Astrocyte (in vitro differentiated cells and primary cell): ENCODE measurements at regions not wholly inside any gene's neighbourhood (a gene's known extent, or its start where the extent isn't known, plus 50 kb on each side); places are given as distances from the start of the nearest gene placed in this dataset.

Experiments
- DNase-seq: peaks from one replicate; pipeline ENCODE4 v3.0.0-alpha.2; 2010; ENCODE audit warnings: low read depth
- FAIRE-seq: peaks from 2 replicates; lab custom pipeline; 2011; peaks lifted over from hg19 to GRCh38; lab: Jason Lieb, UNC
- H2AFZ ChIP-seq: 2 replicates; pipeline ENCODE4 v1.6.0; 2012; ENCODE audit warnings: low read depth, low read length, inconsistent platforms
- H3K27ac ChIP-seq: 2 replicates; pipeline ENCODE4 v1.5.1; 2011; ENCODE audit warnings: low read depth, low read length, inconsistent platforms
- H3K27me3 ChIP-seq: 2 replicates; pipeline ENCODE4 v1.6.0; 2011; ENCODE audit warnings: low read length, inconsistent platforms; ENCODE audit not compliant: insufficient read depth
- H3K36me3 ChIP-seq: 2 replicates; pipeline ENCODE4 v1.5.1; 2011; ENCODE audit warnings: low read length, inconsistent platforms; ENCODE audit not compliant: insufficient read depth
- H3K4me1 ChIP-seq: 2 replicates; pipeline ENCODE4 v1.5.1; 2011; ENCODE audit warnings: low read length, inconsistent platforms; ENCODE audit not compliant: insufficient read depth
- H3K4me2 ChIP-seq: 2 replicates; pipeline ENCODE4 v1.6.0; 2012; ENCODE audit warnings: low read length, inconsistent platforms
- H3K4me3 ChIP-seq: 2 replicates; pipeline ENCODE4 v1.5.1; 2011; ENCODE audit warnings: low read depth, mild to moderate bottlenecking, low read length, inconsistent platforms; ENCODE audit not compliant: insufficient read depth
- H3K79me2 ChIP-seq: 2 replicates; pipeline ENCODE4 v1.6.0; 2012; ENCODE audit warnings: mild to moderate bottlenecking, low read length, inconsistent platforms; ENCODE audit not compliant: insufficient read depth
- H3K9ac ChIP-seq: 2 replicates; pipeline ENCODE4 v1.6.0; 2012; ENCODE audit warnings: mild to moderate bottlenecking, low read length, inconsistent platforms
- H3K9me3 ChIP-seq: 2 replicates; pipeline ENCODE4 v1.5.1; 2012; ENCODE audit warnings: low read depth, mild to moderate bottlenecking, low read length, inconsistent platforms; ENCODE audit not compliant: insufficient read depth
- H4K20me1 ChIP-seq: 2 replicates; pipeline ENCODE4 v1.6.0; 2012; ENCODE audit warnings: low read length, inconsistent platforms; ENCODE audit not compliant: insufficient read depth
- H3K27ac Mint-ChIP-seq: one replicate; pipeline ENCODE4 v1.8.0; 2021; ENCODE audit warnings: mild to moderate bottlenecking, mixed read lengths; ENCODE audit not compliant: unreplicated experiment
- H3K27me3 Mint-ChIP-seq: one replicate; pipeline ENCODE4 v1.8.0; 2021; ENCODE audit warnings: low read depth, mixed read lengths; ENCODE audit not compliant: unreplicated experiment
- H3K36me3 Mint-ChIP-seq: one replicate; pipeline ENCODE4 v1.8.0; 2021; ENCODE audit warnings: low read depth, mixed read lengths; ENCODE audit not compliant: unreplicated experiment
- H3K4me1 Mint-ChIP-seq: one replicate; pipeline ENCODE4 v1.8.0; 2021; ENCODE audit warnings: low read depth, mixed read lengths; ENCODE audit not compliant: unreplicated experiment
- H3K4me3 Mint-ChIP-seq: one replicate; pipeline ENCODE4 v1.8.0; 2021; ENCODE audit warnings: mild to moderate bottlenecking, moderate library complexity, mixed read lengths; ENCODE audit not compliant: unreplicated experiment
- H3K9me3 Mint-ChIP-seq: one replicate; pipeline ENCODE4 v1.8.0; 2021; ENCODE audit warnings: mild to moderate bottlenecking, mixed read lengths; ENCODE audit not compliant: unreplicated experiment
- CTCF ChIP-seq: IDR thresholded peaks from 2 replicates; pipeline ENCODE4 v1.5.1; 2011; ENCODE audit warnings: low read depth, mild to moderate bottlenecking, inconsistent platforms, low read length, moderate library complexity; ENCODE audit not compliant: insufficient read depth
- EZH2 ChIP-seq: IDR thresholded peaks from 2 replicates; pipeline ENCODE4 v1.6.1; 2012; ENCODE audit warnings: mild to moderate bottlenecking, low read length, inconsistent platforms; ENCODE audit not compliant: insufficient read depth

GRCh38 chr2:21748501-21748900, 624.7 kb downstream of the TDRD15 start:
- Histone ChIP-seq H4K20me1 (no peaks in the 10 kb centered on the region), H3K9ac (no peak overlapping the region), H3K27me3 (no peaks in the 10 kb centered on the region), H3K27ac (no peak overlapping the region), H3K4me2 (no peak overlapping the region), H2AFZ (no peak overlapping the region), H3K4me3 (no peak overlapping the region), H3K36me3 (no peaks in the 10 kb centered on the region), H3K79me2 (no peaks in the 10 kb centered on the region), H3K4me1 (no peaks in the 10 kb centered on the region), H3K9me3 (no peaks in the 10 kb centered on the region)
- Mint-ChIP-seq H3K27me3 (no peaks in the 10 kb centered on the region), H3K4me1 (no peaks in the 10 kb centered on the region), H3K27ac (no peak overlapping the region), H3K4me3 (no peak overlapping the region), H3K9me3 (no peaks in the 10 kb centered on the region), H3K36me3 (no peaks in the 10 kb centered on the region)
- DNase-seq (no peak), FAIRE-seq (no peak)
- no peak for TF ChIP-seq EZH2

DNA sequence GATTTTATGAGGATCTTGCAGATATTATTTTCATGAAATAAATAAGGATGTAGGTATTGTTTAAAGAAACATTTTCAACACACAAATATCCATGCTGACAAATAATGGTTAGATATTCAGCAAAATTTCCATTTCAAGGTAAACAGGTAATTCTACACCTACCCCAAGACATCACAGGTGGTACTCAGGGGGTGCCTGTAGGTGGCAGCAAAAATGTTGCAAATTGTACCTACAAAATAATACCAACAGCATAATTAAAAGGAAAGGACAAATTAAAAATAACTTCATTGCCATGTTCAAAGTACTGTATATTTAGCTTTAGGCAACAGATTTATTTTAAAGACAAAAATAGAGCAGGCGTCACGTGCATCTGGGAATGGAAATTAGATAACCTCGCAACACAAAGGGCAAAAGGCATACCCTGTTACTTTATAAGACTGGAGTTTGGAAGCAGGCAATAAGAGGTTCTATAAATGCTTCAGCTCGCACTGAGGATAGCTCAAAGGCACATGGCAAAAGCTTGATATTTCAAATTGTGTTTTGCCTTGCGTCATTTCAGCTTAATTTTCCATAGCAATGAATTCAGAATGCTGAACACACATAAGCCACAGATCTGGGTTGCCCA, 630.5 kb downstream of the TDRD15 start:
- no peaks in the 10 kb centered on the region for H3K9me3 ChIP-seq
- H3K4me1 Mint-ChIP-seq, result no peaks in the 10 kb centered on the region
- H3K36me3 Mint-ChIP-seq, result no peaks in the 10 kb centered on the region
- no peak overlapping the region for H3K27ac Mint-ChIP-seq
- no peak overlapping the region for H3K27ac ChIP-seq
- no peaks in the 10 kb centered on the region for H3K27me3 ChIP-seq
- no peaks in the 10 kb centered on the region for H3K79me2 ChIP-seq
- no peak overlapping the region for H2AFZ ChIP-seq
- no peak overlapping the region for H3K4me3 Mint-ChIP-seq
- H3K4me1 ChIP-seq, result no peaks in the 10 kb centered on the region
- no peak overlapping the region for H3K4me2 ChIP-seq
- TF ChIP-seq CTCF, result no peak
- no peak overlapping the region for H3K4me3 ChIP-seq
- no peaks in the 10 kb centered on the region for H3K9me3 Mint-ChIP-seq
- no peak overlapping the region for H3K9ac ChIP-seq
- H3K27me3 Mint-ChIP-seq, result no peaks in the 10 kb centered on the region
- no peaks in the 10 kb centered on the region for H3K36me3 ChIP-seq
- DNase-seq, result no peak
- no peaks in the 10 kb centered on the region for H4K20me1 ChIP-seq
- FAIRE-seq, result no peak

GRCh38 chr2:21757805-21758430, 634.1 kb downstream of the TDRD15 start:
- Histone ChIP-seq H3K9me3 (no peaks in the 10 kb centered on the region), H3K4me1 (no peaks in the 10 kb centered on the region), H3K79me2 (no peaks in the 10 kb centered on the region), H2AFZ (no peak overlapping the region), H4K20me1 (no peaks in the 10 kb centered on the region), H3K9ac (no peak overlapping the region), H3K36me3 (no peaks in the 10 kb centered on the region), H3K4me3 (no peak overlapping the region), H3K27ac (no peak overlapping the region), H3K4me2 (no peak overlapping the region), H3K27me3 (no peaks in the 10 kb centered on the region)
- no peaks in the 10 kb centered on the region for H3K36me3 Mint-ChIP-seq
- H3K4me3 Mint-ChIP-seq, result no peak overlapping the region
- H3K9me3 Mint-ChIP-seq, result no peaks in the 10 kb centered on the region
- DNase-seq (no peak), FAIRE-seq (no peak)
- H3K27me3 Mint-ChIP-seq, result peaks cover 4% of the 10 kb centered on the region
- H3K27ac Mint-ChIP-seq, result no peak overlapping the region
- TF ChIP-seq EZH2 (no peak), CTCF (no peak)
- H3K4me1 Mint-ChIP-seq, result no peaks in the 10 kb centered on the region
